ENCODE measurements at regions not wholly inside any gene's neighbourhood (a gene's known extent, or its start where the extent isn't known, plus 50 kb on each side); places are given as distances from the start of the nearest gene placed in this dataset.

DNA sequence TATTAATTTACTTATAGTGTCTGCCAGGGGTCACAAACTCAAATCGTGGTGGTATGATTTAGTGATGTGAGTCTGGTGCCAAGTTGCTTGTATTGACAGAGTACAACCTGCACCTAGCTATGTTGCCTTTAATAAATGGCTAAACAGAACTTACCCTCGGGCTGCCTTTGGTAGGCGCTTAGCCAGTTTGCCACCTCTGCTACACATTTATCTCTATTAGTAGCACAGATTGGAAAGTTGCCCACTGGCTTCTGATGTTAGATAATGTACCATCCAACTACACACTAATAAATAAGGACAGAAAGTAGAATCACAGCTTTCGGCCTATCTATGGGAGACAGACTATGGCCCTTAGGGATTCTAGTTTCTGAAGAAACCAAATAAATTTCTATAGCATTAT is 368.4 kb downstream of the MAN2A1 start:
- TF ChIP-seq, protein P1, sequence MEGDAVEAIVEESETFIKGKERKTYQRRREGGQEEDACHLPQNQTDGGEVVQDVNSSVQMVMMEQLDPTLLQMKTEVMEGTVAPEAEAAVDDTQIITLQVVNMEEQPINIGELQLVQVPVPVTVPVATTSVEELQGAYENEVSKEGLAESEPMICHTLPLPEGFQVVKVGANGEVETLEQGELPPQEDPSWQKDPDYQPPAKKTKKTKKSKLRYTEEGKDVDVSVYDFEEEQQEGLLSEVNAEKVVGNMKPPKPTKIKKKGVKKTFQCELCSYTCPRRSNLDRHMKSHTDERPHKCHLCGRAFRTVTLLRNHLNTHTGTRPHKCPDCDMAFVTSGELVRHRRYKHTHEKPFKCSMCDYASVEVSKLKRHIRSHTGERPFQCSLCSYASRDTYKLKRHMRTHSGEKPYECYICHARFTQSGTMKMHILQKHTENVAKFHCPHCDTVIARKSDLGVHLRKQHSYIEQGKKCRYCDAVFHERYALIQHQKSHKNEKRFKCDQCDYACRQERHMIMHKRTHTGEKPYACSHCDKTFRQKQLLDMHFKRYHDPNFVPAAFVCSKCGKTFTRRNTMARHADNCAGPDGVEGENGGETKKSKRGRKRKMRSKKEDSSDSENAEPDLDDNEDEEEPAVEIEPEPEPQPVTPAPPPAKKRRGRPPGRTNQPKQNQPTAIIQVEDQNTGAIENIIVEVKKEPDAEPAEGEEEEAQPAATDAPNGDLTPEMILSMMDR (IDR thresholded peaks at IDR 0.05) = no peak
- no peak for TF ChIP-seq POLR2AphosphoS5 (IDR thresholded peaks at IDR 0.05; ENCODE audit: low read depth, low read length)
- no peak for TF ChIP-seq SIN3A (IDR thresholded peaks at IDR 0.05; ENCODE audit: borderline replicate concordance, insufficient read depth, low read depth, low read length)
- TF ChIP-seq, protein P2, sequence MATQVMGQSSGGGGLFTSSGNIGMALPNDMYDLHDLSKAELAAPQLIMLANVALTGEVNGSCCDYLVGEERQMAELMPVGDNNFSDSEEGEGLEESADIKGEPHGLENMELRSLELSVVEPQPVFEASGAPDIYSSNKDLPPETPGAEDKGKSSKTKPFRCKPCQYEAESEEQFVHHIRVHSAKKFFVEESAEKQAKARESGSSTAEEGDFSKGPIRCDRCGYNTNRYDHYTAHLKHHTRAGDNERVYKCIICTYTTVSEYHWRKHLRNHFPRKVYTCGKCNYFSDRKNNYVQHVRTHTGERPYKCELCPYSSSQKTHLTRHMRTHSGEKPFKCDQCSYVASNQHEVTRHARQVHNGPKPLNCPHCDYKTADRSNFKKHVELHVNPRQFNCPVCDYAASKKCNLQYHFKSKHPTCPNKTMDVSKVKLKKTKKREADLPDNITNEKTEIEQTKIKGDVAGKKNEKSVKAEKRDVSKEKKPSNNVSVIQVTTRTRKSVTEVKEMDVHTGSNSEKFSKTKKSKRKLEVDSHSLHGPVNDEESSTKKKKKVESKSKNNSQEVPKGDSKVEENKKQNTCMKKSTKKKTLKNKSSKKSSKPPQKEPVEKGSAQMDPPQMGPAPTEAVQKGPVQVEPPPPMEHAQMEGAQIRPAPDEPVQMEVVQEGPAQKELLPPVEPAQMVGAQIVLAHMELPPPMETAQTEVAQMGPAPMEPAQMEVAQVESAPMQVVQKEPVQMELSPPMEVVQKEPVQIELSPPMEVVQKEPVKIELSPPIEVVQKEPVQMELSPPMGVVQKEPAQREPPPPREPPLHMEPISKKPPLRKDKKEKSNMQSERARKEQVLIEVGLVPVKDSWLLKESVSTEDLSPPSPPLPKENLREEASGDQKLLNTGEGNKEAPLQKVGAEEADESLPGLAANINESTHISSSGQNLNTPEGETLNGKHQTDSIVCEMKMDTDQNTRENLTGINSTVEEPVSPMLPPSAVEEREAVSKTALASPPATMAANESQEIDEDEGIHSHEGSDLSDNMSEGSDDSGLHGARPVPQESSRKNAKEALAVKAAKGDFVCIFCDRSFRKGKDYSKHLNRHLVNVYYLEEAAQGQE (IDR thresholded peaks at IDR 0.05; ENCODE audit: insufficient read depth in 1 of 2, low read depth in 2 of 2, low read length in 1 of 2) = no peak

Data from Panc1 (cell line).